GM19099 (cell line): ENCODE measurements at regions not wholly inside any gene's neighbourhood (a gene's known extent, or its start where the extent isn't known, plus 50 kb on each side); places are given as distances from the start of the nearest gene placed in this dataset.

ENCODE experiments used
- POLR2A ChIP-seq: IDR thresholded peaks from 3 replicates; pipeline ENCODE4 v1.6.1; 2011; ENCODE audit warnings: low read depth; ENCODE audit not compliant: insufficient read length; ENCODE audit errors: extremely low read depth

GRCh38 chr2:60341151-60341550, 212.3 kb downstream of the BCL11A start:
- TF ChIP-seq POLR2A, result no peak

GRCh38 chr2:60339286-60339685, 214.2 kb downstream of the BCL11A start:
- TF ChIP-seq POLR2A, result no peak

GRCh38 chr2:60337142-60337497, 216.3 kb downstream of the BCL11A start:
- no peak for TF ChIP-seq POLR2A

- TF ChIP-seq POLR2A, result no peak
These were observed 216.9 kb downstream of the BCL11A start for GRCh38 chr2:60336442-60337141.

- no peak for TF ChIP-seq POLR2A
These were observed 217.8 kb downstream of the BCL11A start for GRCh38 chr2:60335533-60336237.

- no peak for TF ChIP-seq POLR2A
These were observed 218.8 kb downstream of the BCL11A start for GRCh38 chr2:60334610-60335009.

GRCh38 chr2:60333264-60333663, 220.2 kb downstream of the BCL11A start:
- no peak for TF ChIP-seq POLR2A

GRCh38 chr2:60331115-60331809, 222.2 kb downstream of the BCL11A start:
- no peak for TF ChIP-seq POLR2A

- TF ChIP-seq POLR2A, result no peak
These were observed 224.2 kb downstream of the BCL11A start for GRCh38 chr2:60329225-60329624.

GRCh38 chr2:60324536-60324935, 228.9 kb downstream of the BCL11A start:
- no peak for TF ChIP-seq POLR2A

- no peak for TF ChIP-seq POLR2A
These were observed 231.6 kb downstream of the BCL11A start for GRCh38 chr2:60321816-60322215.

- TF ChIP-seq POLR2A, result no peak
These were observed 232.7 kb downstream of the BCL11A start for GRCh38 chr2:60320724-60321123.

GRCh38 chr2:60319031-60319547, 234.4 kb downstream of the BCL11A start:
- TF ChIP-seq POLR2A, result no peak

GRCh38 chr2:60318544-60318943, 234.9 kb downstream of the BCL11A start:
- no peak for TF ChIP-seq POLR2A

GRCh38 chr2:60317844-60318243, 235.6 kb downstream of the BCL11A start:
- TF ChIP-seq POLR2A, result no peak

GRCh38 chr2:60317034-60317386, 236.4 kb downstream of the BCL11A start:
- no peak for TF ChIP-seq POLR2A

- peak; percentile 25 for TF ChIP-seq POLR2A
These were observed 236.9 kb downstream of the BCL11A start for GRCh38 chr2:60316381-60317033.
